ENCODE measurements at regions not wholly inside any gene's neighbourhood (a gene's known extent, or its start where the extent isn't known, plus 50 kb on each side); places are given as distances from the start of the nearest gene placed in this dataset.

DNA sequence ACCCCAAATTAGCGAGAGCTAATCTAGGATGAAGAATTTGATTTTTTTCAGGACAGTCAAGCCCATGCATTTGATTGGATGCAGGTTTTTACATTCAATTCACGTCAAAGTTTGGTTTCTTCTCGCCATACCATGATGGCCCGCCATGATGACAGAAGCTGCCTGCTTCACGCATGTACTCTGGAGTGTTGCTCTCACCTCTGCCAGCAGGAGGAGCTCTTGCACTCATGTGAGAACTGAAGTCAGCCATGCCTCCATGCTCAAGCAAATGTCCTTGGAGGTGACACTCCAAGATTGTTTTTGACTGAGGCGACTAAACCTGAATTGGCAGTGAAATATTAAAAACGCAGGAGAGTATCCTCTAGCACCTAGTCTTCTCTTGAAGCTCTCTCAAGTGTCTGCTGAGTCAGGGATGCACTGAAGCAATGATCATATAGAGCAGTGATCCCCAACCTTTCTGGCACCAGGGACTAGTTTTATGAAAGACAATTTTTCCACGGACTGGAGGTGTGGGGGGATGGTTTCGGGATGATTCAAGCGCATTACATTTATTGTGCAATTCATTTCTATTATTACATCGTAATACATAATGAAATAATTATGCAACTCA lies 120.9 kb downstream of the SAMMSON start (continued):
- no peak for TF ChIP-seq RB1 (IDR thresholded peaks at IDR 0.05; ENCODE audit: borderline replicate concordance)
- TF ChIP-seq GABPA (IDR thresholded peaks at IDR 0.05; ENCODE audit: low read depth) = no peak
- no peak for TF ChIP-seq ZBED1 (IDR thresholded peaks at IDR 0.05; ENCODE audit: borderline replicate concordance)
- TF ChIP-seq NR2C2 (IDR thresholded peaks at IDR 0.05; ENCODE audit: borderline replicate concordance, control insufficient read depth, insufficient read length, low read depth) = no peak
- TF ChIP-seq YY1 (IDR thresholded peaks at IDR 0.05; ENCODE audit: low read depth, low read length) = peak; percentile 93
- no peak for TF ChIP-seq TCF3 (IDR thresholded peaks at IDR 0.05; ENCODE audit: borderline replicate concordance, insufficient read depth, low read depth, low read length)
- TF ChIP-seq SREBF1 (IDR thresholded peaks at IDR 0.05; ENCODE audit: low read length) = no peak
- peak; percentile 89 for TF ChIP-seq RAD21 (IDR thresholded peaks at IDR 0.05; ENCODE audit: insufficient read depth, low read depth, low read length)
- TF ChIP-seq SUZ12 (IDR thresholded peaks at IDR 0.05; ENCODE audit: unreplicated experiment) = no peak
- no peak for TF ChIP-seq TBL1XR1 (IDR thresholded peaks at IDR 0.05; ENCODE audit: low read depth, low read length)
- no peak for TF ChIP-seq RBBP5 (conservative IDR thresholded peaks at IDR 0.05)
- no peak for TF ChIP-seq SUPT20H (IDR thresholded peaks at IDR 0.05; ENCODE audit: borderline replicate concordance, control insufficient read depth, low read depth, low read length)
- TF ChIP-seq CEBPB (IDR thresholded peaks at IDR 0.05; ENCODE audit: borderline replicate concordance in 1 of 2, low read depth in 2 of 2, low read length in 2 of 2) = no peak
- TF ChIP-seq CREB1 (IDR thresholded peaks at IDR 0.05; ENCODE audit: low read depth) = peak; percentile 44; the same call in 1 of the 2 replicates
- no peak for TF ChIP-seq BMI1 (IDR thresholded peaks at IDR 0.05; ENCODE audit: borderline replicate concordance)
- no peak for TF ChIP-seq KAT2A (conservative IDR thresholded peaks at IDR 0.05; ENCODE audit: control insufficient read depth, low read depth, low read length)
- TF ChIP-seq, protein P1, sequence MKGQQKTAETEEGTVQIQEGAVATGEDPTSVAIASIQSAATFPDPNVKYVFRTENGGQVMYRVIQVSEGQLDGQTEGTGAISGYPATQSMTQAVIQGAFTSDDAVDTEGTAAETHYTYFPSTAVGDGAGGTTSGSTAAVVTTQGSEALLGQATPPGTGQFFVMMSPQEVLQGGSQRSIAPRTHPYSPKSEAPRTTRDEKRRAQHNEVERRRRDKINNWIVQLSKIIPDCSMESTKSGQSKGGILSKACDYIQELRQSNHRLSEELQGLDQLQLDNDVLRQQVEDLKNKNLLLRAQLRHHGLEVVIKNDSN (IDR thresholded peaks at IDR 0.05; ENCODE audit: borderline replicate concordance, extremely low read length, insufficient read depth, low read depth, low read length) = no peak
- no peak for TF ChIP-seq EED (IDR thresholded peaks at IDR 0.05; ENCODE audit: low read depth)
- no peak for TF ChIP-seq POLR2AphosphoS2 (IDR thresholded peaks at IDR 0.05; ENCODE audit: low read depth, low read length)
- TF ChIP-seq, protein P2, sequence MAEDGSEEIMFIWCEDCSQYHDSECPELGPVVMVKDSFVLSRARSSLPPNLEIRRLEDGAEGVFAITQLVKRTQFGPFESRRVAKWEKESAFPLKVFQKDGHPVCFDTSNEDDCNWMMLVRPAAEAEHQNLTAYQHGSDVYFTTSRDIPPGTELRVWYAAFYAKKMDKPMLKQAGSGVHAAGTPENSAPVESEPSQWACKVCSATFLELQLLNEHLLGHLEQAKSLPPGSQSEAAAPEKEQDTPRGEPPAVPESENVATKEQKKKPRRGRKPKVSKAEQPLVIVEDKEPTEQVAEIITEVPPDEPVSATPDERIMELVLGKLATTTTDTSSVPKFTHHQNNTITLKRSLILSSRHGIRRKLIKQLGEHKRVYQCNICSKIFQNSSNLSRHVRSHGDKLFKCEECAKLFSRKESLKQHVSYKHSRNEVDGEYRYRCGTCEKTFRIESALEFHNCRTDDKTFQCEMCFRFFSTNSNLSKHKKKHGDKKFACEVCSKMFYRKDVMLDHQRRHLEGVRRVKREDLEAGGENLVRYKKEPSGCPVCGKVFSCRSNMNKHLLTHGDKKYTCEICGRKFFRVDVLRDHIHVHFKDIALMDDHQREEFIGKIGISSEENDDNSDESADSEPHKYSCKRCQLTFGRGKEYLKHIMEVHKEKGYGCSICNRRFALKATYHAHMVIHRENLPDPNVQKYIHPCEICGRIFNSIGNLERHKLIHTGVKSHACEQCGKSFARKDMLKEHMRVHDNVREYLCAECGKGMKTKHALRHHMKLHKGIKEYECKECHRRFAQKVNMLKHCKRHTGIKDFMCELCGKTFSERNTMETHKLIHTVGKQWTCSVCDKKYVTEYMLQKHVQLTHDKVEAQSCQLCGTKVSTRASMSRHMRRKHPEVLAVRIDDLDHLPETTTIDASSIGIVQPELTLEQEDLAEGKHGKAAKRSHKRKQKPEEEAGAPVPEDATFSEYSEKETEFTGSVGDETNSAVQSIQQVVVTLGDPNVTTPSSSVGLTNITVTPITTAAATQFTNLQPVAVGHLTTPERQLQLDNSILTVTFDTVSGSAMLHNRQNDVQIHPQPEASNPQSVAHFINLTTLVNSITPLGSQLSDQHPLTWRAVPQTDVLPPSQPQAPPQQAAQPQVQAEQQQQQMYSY (CRISPR knock-in tag; IDR thresholded peaks at IDR 0.05) = no peak
- no peak for TF ChIP-seq KLF5 (IDR thresholded peaks at IDR 0.05; ENCODE audit: partially characterized antibody)
- no peak for TF ChIP-seq NFIC (IDR thresholded peaks at IDR 0.05; ENCODE audit: low read depth, low read length)
- no peak for TF ChIP-seq SIX5 (IDR thresholded peaks at IDR 0.05; ENCODE audit: low read depth, low read length, severe bottlenecking)
- no peak for TF ChIP-seq FOS (IDR thresholded peaks at IDR 0.05; ENCODE audit: borderline replicate concordance, extremely low read depth, insufficient read length)

Measured in GM12878 (cell line).